ENCODE measurements at regions not wholly inside any gene's neighbourhood (a gene's known extent, or its start where the extent isn't known, plus 50 kb on each side); places are given as distances from the start of the nearest gene placed in this dataset.

GRCh38 chr2:37866171-37866934, 58.7 kb upstream of the RMDN2 start:
- DNase-seq (ENCODE audit: low read depth) = no peak

- no peak for DNase-seq (ENCODE audit: low read depth)
These were observed 57.9 kb upstream of the RMDN2 start for GRCh38 chr2:37867166-37867565.

- DNase-seq (ENCODE audit: low read depth) = no peak
These were observed 56.2 kb upstream of the RMDN2 start for GRCh38 chr2:37868866-37869265.

GRCh38 chr2:37869304-37869703, 55.8 kb upstream of the RMDN2 start:
- DNase-seq (ENCODE audit: low read depth) = no peak

GRCh38 chr2:37869771-37870170, 55.3 kb upstream of the RMDN2 start:
- DNase-seq (ENCODE audit: low read depth) = no peak

- no peak for DNase-seq (ENCODE audit: low read depth)
These were observed 54.3 kb upstream of the RMDN2 start for GRCh38 chr2:37870829-37871228.

- DNase-seq (ENCODE audit: low read depth) = no peak
These were observed 53.5 kb upstream of the RMDN2 start for GRCh38 chr2:37871456-37872191.

- DNase-seq (ENCODE audit: low read depth) = no peak
These were observed 52.8 kb upstream of the RMDN2 start for GRCh38 chr2:37872192-37872750.

GRCh38 chr2:37873229-37873628, 51.9 kb upstream of the RMDN2 start:
- no peak for DNase-seq (ENCODE audit: low read depth)

- no peak for DNase-seq (ENCODE audit: low read depth)
These were observed 51.2 kb upstream of the RMDN2 start for GRCh38 chr2:37873749-37874330.

GRCh38 chr2:37874470-37874869, 50.6 kb upstream of the RMDN2 start:
- no peak for DNase-seq (ENCODE audit: low read depth)

Data from activated T-helper 9 cell treated with anti-CD3 and anti-CD28 coated beads, Interleukin-2, amount 50 U/mL, for 16 hours (primary cell).